OCI-LY7 (cell line): ENCODE measurements at regions not wholly inside any gene's neighbourhood (a gene's known extent, or its start where the extent isn't known, plus 50 kb on each side); places are given as distances from the start of the nearest gene placed in this dataset.

ENCODE experiments used
- EZH2phosphoT487 ChIP-seq: fragments of 200-600 bp; sonication (generic); IDR thresholded peaks from 2 replicates; pipeline ENCODE4 v1.6.1; 2018; ENCODE audit warnings: low read depth, borderline replicate concordance, mild to moderate bottlenecking, mixed run types, antibody characterized with exemption, low read length, moderate library complexity, mixed read lengths
- TF ChIP-seq, protein P1 (sequence below): fragments of 200-600 bp; sonication (generic); conservative IDR thresholded peaks from 2 replicates; pipeline ENCODE4 v1.5.1; 2014; ENCODE audit warnings: mild to moderate bottlenecking, antibody characterized with exemption, low read length, moderate library complexity, mixed read lengths

DNA sequence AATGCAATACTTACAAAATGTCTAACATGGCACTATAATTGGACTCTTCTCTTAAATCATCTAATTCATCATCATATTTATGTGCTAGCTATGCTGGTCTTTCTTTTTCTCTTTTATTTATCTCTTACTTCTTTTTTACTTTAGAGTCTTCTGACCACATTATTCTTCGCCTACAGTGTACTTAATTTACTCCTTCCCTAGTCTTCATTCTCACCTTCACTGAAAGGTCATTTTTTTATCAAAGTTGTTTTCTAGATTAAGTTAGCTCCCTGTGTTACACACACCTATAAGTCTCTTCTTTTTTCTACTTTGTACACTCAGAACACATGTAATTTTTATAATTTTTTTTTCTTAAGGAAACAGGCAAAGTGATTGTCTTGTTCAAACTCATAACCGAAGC lies 1351.2 kb downstream of the FSCB start:
- TF ChIP-seq, protein P1, sequence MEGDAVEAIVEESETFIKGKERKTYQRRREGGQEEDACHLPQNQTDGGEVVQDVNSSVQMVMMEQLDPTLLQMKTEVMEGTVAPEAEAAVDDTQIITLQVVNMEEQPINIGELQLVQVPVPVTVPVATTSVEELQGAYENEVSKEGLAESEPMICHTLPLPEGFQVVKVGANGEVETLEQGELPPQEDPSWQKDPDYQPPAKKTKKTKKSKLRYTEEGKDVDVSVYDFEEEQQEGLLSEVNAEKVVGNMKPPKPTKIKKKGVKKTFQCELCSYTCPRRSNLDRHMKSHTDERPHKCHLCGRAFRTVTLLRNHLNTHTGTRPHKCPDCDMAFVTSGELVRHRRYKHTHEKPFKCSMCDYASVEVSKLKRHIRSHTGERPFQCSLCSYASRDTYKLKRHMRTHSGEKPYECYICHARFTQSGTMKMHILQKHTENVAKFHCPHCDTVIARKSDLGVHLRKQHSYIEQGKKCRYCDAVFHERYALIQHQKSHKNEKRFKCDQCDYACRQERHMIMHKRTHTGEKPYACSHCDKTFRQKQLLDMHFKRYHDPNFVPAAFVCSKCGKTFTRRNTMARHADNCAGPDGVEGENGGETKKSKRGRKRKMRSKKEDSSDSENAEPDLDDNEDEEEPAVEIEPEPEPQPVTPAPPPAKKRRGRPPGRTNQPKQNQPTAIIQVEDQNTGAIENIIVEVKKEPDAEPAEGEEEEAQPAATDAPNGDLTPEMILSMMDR: no peak
- no peak for TF ChIP-seq EZH2phosphoT487
